Psoas muscle (tissue), 7 donors: ENCODE measurements at regions not wholly inside any gene's neighbourhood (a gene's known extent, or its start where the extent isn't known, plus 50 kb on each side); places are given as distances from the start of the nearest gene placed in this dataset.

Experiments
- ATAC-seq, 4 donors: fragments of 200-7000 bp; cut with Tn5 transposase; one replicate each; pipeline ENCODE4 v1.9.1; 2020; ENCODE audit warnings: moderate library complexity in 3 of 4, mild to moderate bottlenecking in 2 of 4
- DNase-seq, 2 donors: peaks; one replicate each; pipeline ENCODE4 v3.0.0-alpha.2; 2020
- H3K27ac ChIP-seq: fragments of 200-600 bp; one replicate; pipeline ENCODE4 v1.8.0; 2022
- H3K27me3 ChIP-seq, 3 donors: fragments of 200-600 bp in 1 of 3; one replicate each; pipeline versions ENCODE4 v1.6.1 to v1.8.0; 2013 to 2022; ENCODE audit warnings: low read length in 2 of 3, mild to moderate bottlenecking in 2 of 3, moderate library complexity in 1 of 3; ENCODE audit not compliant: insufficient read depth in 3 of 3
- H3K36me3 ChIP-seq, 2 donors: fragments of 200-600 bp in 1 of 2; one replicate each; pipeline versions ENCODE4 v1.6.1 to v1.8.0; 2013 to 2022; ENCODE audit warnings: low read depth in 1 of 2, mild to moderate bottlenecking in 1 of 2, moderate library complexity in 1 of 2; ENCODE audit not compliant: insufficient read depth in 1 of 2
- H3K4me1 ChIP-seq: fragments of 200-600 bp; one replicate; pipeline ENCODE4 v1.8.0; 2022
- H3K4me3 ChIP-seq: fragments of 200-600 bp; one replicate; pipeline ENCODE4 v1.8.0; 2022; ENCODE audit warnings: mild to moderate bottlenecking
- H3K9me3 ChIP-seq: fragments of 200-600 bp; one replicate; pipeline ENCODE4 v1.8.0; 2022
- WGBS, 3 donors: extraction: QIAGEN DNeasy Blood & Tissue Kit; methylation state at CpG; one replicate each; pipeline versions ENCODE4 v1.1.6 to v1.1.7; 2013; 5-methylcytosine and 5-hydroxymethylcytosine counted together
- intact Hi-C, 2 donors: fragments of 100-400 bp; cut with DNase I; formaldehyde crosslinking; loops; one replicate each; pipeline versions ENCODE4 v1.11.0 to v1.14.2; 2022
- TF ChIP-seq, protein P1 (sequence below): fragments of 200-600 bp; IDR thresholded peaks from one replicate; pipeline ENCODE4 v1.8.0; 2022; ENCODE audit warnings: antibody characterized with exemption
- donor health status: healthy with polysubstance abuse.
- donor health status: DM: no; HTN: no; CAD: no; lungs with moderate emphysema.
- donor health status: Bipolar disorder and iron deficiency.
- donor health status: healthy.
- donor health status: DM: yes; HTN: yes; CAD: no.
- donor health status: DM: no; HTN: no; CAD: no.
- donor health status: DM: yes; HTN: yes; CAD: no.

DNA sequence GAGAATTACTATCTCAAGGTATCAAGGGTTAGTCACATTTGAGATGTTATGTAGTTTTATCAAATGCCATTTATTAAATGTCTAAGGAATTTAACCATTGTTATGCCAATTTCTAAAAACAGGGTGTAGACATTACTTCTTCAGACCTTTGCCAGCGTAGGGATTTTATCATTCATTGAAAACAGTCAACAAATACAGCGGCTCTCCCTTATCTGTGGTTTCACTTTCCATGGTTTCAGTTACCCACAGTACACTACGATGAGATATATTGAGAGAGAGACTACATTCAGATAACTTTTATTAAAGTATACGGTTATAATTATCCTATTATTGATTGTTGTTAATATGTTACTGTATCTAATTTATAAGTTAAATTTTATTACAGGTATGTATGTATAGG is 234.7 kb downstream of the TMX3 start:
- no peak for DNase-seq
- intact Hi-C loops = no loop called here
- no peak for ATAC-seq
- Histone ChIP-seq H3K27ac (no peak overlapping the region), H3K27me3 (no peaks in the 10 kb centered on the region), H3K36me3 (no peaks in the 10 kb centered on the region), H3K9me3 (no peaks in the 10 kb centered on the region), H3K4me1 (no peaks in the 10 kb centered on the region), H3K4me3 (no peak overlapping the region)
- TF ChIP-seq, protein P1, sequence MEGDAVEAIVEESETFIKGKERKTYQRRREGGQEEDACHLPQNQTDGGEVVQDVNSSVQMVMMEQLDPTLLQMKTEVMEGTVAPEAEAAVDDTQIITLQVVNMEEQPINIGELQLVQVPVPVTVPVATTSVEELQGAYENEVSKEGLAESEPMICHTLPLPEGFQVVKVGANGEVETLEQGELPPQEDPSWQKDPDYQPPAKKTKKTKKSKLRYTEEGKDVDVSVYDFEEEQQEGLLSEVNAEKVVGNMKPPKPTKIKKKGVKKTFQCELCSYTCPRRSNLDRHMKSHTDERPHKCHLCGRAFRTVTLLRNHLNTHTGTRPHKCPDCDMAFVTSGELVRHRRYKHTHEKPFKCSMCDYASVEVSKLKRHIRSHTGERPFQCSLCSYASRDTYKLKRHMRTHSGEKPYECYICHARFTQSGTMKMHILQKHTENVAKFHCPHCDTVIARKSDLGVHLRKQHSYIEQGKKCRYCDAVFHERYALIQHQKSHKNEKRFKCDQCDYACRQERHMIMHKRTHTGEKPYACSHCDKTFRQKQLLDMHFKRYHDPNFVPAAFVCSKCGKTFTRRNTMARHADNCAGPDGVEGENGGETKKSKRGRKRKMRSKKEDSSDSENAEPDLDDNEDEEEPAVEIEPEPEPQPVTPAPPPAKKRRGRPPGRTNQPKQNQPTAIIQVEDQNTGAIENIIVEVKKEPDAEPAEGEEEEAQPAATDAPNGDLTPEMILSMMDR = no peak
- WGBS, 3 donors = 91 to 95% (median 93%) methylated on average over 4 of the region's 4 CpGs

DNA sequence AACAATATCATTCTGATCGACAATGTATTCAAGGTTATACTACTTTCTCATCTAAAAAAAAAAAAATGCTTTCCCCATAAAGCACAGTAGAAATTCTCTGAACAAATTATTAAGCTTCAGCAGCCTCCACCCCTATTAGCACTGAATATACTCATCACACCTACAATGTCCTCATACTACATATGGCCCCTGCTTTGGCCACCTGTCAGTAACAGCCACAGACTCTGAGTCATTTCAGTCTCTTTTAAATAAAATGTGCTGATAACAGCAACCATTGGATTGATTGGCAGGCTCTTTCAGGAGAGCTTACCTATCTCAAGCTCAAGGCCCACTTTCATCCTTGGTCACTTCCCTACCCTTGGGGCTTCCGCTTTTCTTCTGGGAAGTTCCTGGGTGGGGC is 236.7 kb downstream of the TMX3 start:
- ATAC-seq = no peak
- no peaks in the 10 kb centered on the region for H3K36me3 ChIP-seq
- no peak for DNase-seq
- intact Hi-C loops = no loop called here
- no peak overlapping the region for H3K4me3 ChIP-seq
- H3K27me3 ChIP-seq = no peaks in the 10 kb centered on the region
- H3K27ac ChIP-seq = no peak overlapping the region
- TF ChIP-seq, protein P1 = no peak
- no peaks in the 10 kb centered on the region for H3K4me1 ChIP-seq
- no peaks in the 10 kb centered on the region for H3K9me3 ChIP-seq
- 97 to 100% (median 98%) methylated on average over 2 of the region's 2 CpGs for WGBS, 3 donors

DNA sequence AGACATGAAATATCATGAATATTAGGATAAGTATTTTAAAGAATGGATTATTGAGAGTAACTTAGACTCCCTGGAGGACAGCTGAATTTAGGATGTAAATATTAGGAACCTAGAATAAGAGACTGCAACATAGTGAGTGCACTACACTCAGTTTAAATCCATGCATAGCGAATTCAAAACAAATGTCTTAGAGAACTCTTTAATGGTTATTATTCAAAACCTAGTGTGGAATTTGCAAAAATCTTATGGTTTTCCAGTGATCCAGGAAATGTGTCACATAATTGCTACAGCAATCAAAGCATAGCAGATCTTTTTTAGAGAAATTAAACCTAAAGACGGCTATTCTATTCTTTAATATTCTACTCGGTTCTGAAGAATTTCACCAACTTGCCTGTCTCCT is 239.0 kb downstream of the TMX3 start:
- 43 to 57% (median 43%) methylated on average over 3 of the region's 3 CpGs for WGBS, 3 donors
- intact Hi-C loops = no loop called here
- no peak overlapping the region for H3K27ac ChIP-seq

DNA sequence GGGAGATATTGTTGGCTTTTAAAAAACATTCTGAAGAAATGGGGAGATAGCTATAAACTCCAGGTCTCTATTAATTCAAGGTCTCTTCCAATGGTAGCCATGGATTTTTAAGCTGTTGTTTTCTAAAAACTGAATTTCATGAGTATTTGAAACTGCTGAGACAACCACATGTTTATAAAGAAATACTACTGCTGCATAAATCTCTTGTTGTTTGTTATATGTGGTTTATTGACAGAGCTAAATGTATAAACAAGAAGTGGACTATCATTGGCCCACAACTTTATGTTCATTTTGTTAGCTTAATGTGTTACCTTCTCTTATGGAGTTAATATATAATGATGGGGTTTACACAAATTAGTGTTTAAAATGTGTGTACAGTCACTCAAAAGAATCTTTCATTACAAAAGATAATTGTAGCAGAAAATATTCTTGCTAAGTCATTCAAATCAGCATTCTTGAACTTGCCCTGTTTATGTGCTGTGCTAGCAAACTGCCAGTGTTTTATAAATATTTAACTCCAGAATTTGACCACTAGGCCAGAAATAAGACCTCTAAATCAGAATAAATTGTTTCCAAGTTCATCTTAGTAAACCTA is 242.1 kb downstream of the TMX3 start:
- DNase-seq (no peak), ATAC-seq (no peak)
- no peak overlapping the region for H3K27ac ChIP-seq
- TF ChIP-seq, protein P1 = no peak
- H3K4me1 ChIP-seq = no peaks in the 10 kb centered on the region
- no peaks in the 10 kb centered on the region for H3K36me3 ChIP-seq
- intact Hi-C loops = no loop called here
- H3K4me3 ChIP-seq = no peak overlapping the region
- H3K9me3 ChIP-seq = no peaks in the 10 kb centered on the region
- no peaks in the 10 kb centered on the region for H3K27me3 ChIP-seq

More for the DNA sequence above, 239.0 kb downstream of the TMX3 start:
- no peak for ATAC-seq
- Histone ChIP-seq H3K9me3 (no peaks in the 10 kb centered on the region), H3K27me3 (no peaks in the 10 kb centered on the region), H3K4me1 (no peaks in the 10 kb centered on the region), H3K4me3 (no peak overlapping the region), H3K36me3 (no peaks in the 10 kb centered on the region)
- TF ChIP-seq, protein P1 = no peak
- no peak for DNase-seq

DNA sequence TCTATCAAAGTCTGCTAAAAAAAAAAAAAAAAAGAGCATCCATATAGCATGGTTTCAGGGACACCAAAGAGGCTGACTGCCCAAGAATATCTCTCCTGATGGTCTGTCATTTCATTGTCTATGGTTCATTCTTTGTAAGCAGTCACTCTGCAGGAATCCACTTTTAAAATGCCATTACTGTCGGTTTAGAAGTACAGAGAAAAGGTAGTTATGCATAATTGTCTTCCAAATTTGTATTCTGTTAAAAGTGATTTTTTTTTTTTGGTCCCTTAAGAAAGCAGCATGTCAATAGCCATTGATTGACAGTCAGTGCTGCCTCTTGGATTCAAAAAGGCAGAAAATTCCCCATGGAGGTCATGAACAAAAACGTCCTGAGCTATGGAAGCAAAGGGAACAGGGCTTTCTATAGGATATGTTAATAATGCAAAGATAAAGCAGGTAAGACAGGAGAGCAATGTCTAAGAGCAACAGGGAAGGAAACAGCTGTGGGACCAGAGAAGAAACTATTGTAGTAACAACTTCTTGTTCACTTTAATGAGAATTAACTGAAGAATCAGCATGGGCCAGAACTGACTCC is 245.8 kb downstream of the TMX3 start:
- 26 to 43% (median 27%) methylated on average over 2 of the region's 2 CpGs for WGBS, 3 donors
- TF ChIP-seq, protein P1 = no peak
- Histone ChIP-seq H3K4me1 (no peaks in the 10 kb centered on the region), H3K27me3 (no peaks in the 10 kb centered on the region), H3K27ac (no peak overlapping the region), H3K9me3 (no peaks in the 10 kb centered on the region), H3K36me3 (no peaks in the 10 kb centered on the region), H3K4me3 (no peak overlapping the region)
- intact Hi-C loops = no loop called here
- DNase-seq (no peak), ATAC-seq (no peak)
